ENCODE measurements at regions not wholly inside any gene's neighbourhood (a gene's known extent, or its start where the extent isn't known, plus 50 kb on each side); places are given as distances from the start of the nearest gene placed in this dataset.

DNA sequence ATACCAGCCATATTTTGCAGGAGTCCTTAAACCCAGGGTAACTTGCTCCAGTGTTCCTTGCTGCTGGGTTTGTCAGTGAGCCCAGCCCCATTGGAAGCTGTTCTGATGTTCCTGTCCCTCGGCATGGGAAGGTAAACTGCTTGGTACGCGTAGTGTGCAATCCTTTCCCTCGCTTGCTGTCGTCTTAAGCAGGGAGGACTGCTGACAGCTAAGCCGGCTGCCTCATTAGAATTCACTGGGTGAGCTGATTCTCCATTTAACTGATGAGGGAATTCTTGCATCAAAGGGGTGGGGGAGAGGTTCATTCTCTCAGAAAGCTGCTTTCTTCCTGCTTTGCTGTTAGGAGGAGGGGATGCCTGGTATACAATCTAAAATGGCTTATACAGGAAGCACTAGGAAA, 164.6 kb downstream of the MID1IP1 start:
- H2AFZ ChIP-seq (ENCODE audit: low read depth, low read length, severe bottlenecking), result no peak overlapping the region
- no peak overlapping the region for H3K9ac ChIP-seq (ENCODE audit: low read length)
- no peak for TF ChIP-seq EZH2phosphoT487 (conservative IDR thresholded peaks at IDR 0.05; ENCODE audit: low read length)
- TF ChIP-seq, protein P1, sequence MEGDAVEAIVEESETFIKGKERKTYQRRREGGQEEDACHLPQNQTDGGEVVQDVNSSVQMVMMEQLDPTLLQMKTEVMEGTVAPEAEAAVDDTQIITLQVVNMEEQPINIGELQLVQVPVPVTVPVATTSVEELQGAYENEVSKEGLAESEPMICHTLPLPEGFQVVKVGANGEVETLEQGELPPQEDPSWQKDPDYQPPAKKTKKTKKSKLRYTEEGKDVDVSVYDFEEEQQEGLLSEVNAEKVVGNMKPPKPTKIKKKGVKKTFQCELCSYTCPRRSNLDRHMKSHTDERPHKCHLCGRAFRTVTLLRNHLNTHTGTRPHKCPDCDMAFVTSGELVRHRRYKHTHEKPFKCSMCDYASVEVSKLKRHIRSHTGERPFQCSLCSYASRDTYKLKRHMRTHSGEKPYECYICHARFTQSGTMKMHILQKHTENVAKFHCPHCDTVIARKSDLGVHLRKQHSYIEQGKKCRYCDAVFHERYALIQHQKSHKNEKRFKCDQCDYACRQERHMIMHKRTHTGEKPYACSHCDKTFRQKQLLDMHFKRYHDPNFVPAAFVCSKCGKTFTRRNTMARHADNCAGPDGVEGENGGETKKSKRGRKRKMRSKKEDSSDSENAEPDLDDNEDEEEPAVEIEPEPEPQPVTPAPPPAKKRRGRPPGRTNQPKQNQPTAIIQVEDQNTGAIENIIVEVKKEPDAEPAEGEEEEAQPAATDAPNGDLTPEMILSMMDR (IDR thresholded peaks at IDR 0.05; ENCODE audit: insufficient read depth, low read length, poor library complexity, severe bottlenecking), result no peak
- no peak overlapping the region for H3K27ac ChIP-seq (ENCODE audit: low read depth, low read length)
- no peak overlapping the region for H3K4me2 ChIP-seq (ENCODE audit: low read depth, low read length, poor library complexity, severe bottlenecking)
- no peaks in the 10 kb centered on the region for H3K9me3 ChIP-seq (ENCODE audit: insufficient read depth, low read length)
- no peaks in the 10 kb centered on the region for H3K27me3 ChIP-seq (ENCODE audit: low read length)
- no peaks in the 10 kb centered on the region for H3F3A ChIP-seq (ENCODE audit: insufficient read depth)
- no peaks in the 10 kb centered on the region for H4K20me1 ChIP-seq (ENCODE audit: low read depth, low read length)
- H3K4me3 ChIP-seq (ENCODE audit: insufficient read depth, low read length, poor library complexity, severe bottlenecking), result no peak overlapping the region
- H3K9me2 ChIP-seq (replicated peaks; ENCODE audit: insufficient read depth, low read length), result no peaks in the 10 kb centered on the region
- H3K36me3 ChIP-seq (ENCODE audit: low read length), result no peaks in the 10 kb centered on the region
- no peaks in the 10 kb centered on the region for H3K79me2 ChIP-seq (ENCODE audit: insufficient read depth, low read length)

DNA sequence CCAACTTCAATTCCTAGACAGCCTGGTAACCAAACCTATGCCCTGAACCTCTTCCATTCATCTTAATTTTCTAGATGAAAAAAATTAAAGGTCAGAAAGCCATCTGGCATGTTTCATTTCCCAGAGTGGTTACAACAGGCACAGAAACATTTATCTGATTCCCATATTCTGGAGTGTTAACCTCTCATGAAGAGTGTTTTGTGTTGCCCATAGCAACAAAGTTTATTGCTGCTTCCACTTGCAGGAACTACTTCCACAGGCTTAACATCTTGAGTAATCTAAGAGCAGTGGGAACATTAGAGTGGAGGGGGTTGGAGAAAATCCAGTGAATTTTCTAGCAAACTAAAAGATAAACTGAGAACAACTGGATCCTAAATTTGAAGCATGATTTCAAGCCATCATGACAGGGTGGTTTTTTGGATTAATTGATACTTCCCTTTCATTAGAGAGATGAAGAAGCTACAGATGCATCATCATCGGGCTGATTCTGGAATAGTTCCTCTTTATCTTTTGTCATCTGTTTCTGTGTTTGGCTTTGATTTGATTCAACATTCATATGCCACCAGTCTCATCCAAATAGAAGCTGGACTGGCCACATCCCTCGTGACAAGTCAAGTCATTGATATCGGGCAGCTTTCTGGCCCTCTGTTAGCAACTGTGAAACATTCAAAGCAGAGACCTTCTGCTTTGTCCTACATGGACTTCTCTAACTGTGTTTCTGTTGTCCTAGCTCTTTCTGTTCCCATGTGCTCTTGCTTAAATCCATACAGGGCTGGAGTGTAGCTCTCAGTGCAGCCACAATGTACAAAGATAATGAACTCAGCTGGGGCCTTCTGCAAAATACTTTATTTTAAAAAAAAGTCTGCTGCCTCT, 167.3 kb downstream of the MID1IP1 start:
- no peak overlapping the region for H3K9ac ChIP-seq (ENCODE audit: low read length)
- H3K27ac ChIP-seq (ENCODE audit: low read depth, low read length), result no peak overlapping the region
- no peaks in the 10 kb centered on the region for H3F3A ChIP-seq (ENCODE audit: insufficient read depth)
- no peak overlapping the region for H2AFZ ChIP-seq (ENCODE audit: low read depth, low read length, severe bottlenecking)
- no peaks in the 10 kb centered on the region for H3K9me3 ChIP-seq (ENCODE audit: insufficient read depth, low read length)
- H4K20me1 ChIP-seq (ENCODE audit: low read depth, low read length), result no peaks in the 10 kb centered on the region
- no peak overlapping the region for H3K4me3 ChIP-seq (ENCODE audit: insufficient read depth, low read length, poor library complexity, severe bottlenecking)
- H3K4me2 ChIP-seq (ENCODE audit: low read depth, low read length, poor library complexity, severe bottlenecking), result no peak overlapping the region
- H3K27me3 ChIP-seq (ENCODE audit: low read length), result no peaks in the 10 kb centered on the region
- no peaks in the 10 kb centered on the region for H3K36me3 ChIP-seq (ENCODE audit: low read length)
- H3K9me2 ChIP-seq (replicated peaks; ENCODE audit: insufficient read depth, low read length), result no peaks in the 10 kb centered on the region
- H3K79me2 ChIP-seq (ENCODE audit: insufficient read depth, low read length), result no peaks in the 10 kb centered on the region
- no peak for TF ChIP-seq EZH2phosphoT487 (conservative IDR thresholded peaks at IDR 0.05; ENCODE audit: low read length)
- TF ChIP-seq, protein P1 (IDR thresholded peaks at IDR 0.05; ENCODE audit: insufficient read depth, low read length, poor library complexity, severe bottlenecking), result no peak

DNA sequence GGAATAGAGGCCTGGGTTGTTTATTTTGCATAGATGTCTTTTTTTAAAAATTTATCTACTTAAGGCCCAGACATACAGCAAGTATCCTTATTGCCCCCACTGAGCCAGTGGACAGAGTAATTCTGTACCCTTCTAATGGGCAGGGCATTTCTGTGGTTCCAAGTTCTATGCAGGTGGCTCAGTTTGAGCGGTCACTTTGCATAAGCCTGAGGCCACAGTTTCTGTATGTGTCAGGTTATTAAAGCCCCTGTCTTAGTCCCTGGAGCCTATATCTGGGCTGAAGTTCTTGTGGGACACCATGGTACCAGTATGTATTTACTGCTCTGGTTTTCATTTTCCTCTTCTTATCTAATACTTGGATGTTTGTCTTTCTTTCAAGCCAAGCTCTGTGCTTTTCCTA, 168.8 kb downstream of the MID1IP1 start:
- no peak overlapping the region for H3K27ac ChIP-seq (ENCODE audit: low read depth, low read length)
- H2AFZ ChIP-seq (ENCODE audit: low read depth, low read length, severe bottlenecking), result no peak overlapping the region
- no peaks in the 10 kb centered on the region for H3F3A ChIP-seq (ENCODE audit: insufficient read depth)
- TF ChIP-seq EZH2phosphoT487 (conservative IDR thresholded peaks at IDR 0.05; ENCODE audit: low read length), result no peak
- TF ChIP-seq, protein P1 (IDR thresholded peaks at IDR 0.05; ENCODE audit: insufficient read depth, low read length, poor library complexity, severe bottlenecking), result no peak
- no peaks in the 10 kb centered on the region for H3K79me2 ChIP-seq (ENCODE audit: insufficient read depth, low read length)
- no peaks in the 10 kb centered on the region for H3K36me3 ChIP-seq (ENCODE audit: low read length)
- H3K9me3 ChIP-seq (ENCODE audit: insufficient read depth, low read length), result no peaks in the 10 kb centered on the region
- H4K20me1 ChIP-seq (ENCODE audit: low read depth, low read length), result no peaks in the 10 kb centered on the region
- no peak overlapping the region for H3K4me2 ChIP-seq (ENCODE audit: low read depth, low read length, poor library complexity, severe bottlenecking)
- H3K9me2 ChIP-seq (replicated peaks; ENCODE audit: insufficient read depth, low read length), result no peaks in the 10 kb centered on the region
- no peak overlapping the region for H3K4me3 ChIP-seq (ENCODE audit: insufficient read depth, low read length, poor library complexity, severe bottlenecking)
- H3K9ac ChIP-seq (ENCODE audit: low read length), result no peak overlapping the region
- H3K27me3 ChIP-seq (ENCODE audit: low read length), result no peaks in the 10 kb centered on the region
